Breast epithelium (tissue), 4 donors: ENCODE measurements at regions not wholly inside any gene's neighbourhood (a gene's known extent, or its start where the extent isn't known, plus 50 kb on each side); places are given as distances from the start of the nearest gene placed in this dataset.

Experiments used
- DNase-seq, 2 donors: peaks; one replicate each; pipeline ENCODE4 v3.0.0-alpha.2; 2019; ENCODE audit warnings: low spot score in 2 of 2
- H3K27ac ChIP-seq, 2 donors: fragments of 200-600 bp; sonication (generic) in 1 of 2; one replicate each; pipeline ENCODE4 v1.5.1; 2016 to 2019; ENCODE audit warnings: mild to moderate bottlenecking in 1 of 2
- H3K27me3 ChIP-seq, 2 donors: fragments of 200-600 bp; sonication (generic) in 1 of 2; one replicate each; pipeline versions ENCODE4 v1.5.1 to v1.6.0; 2017 to 2019; ENCODE audit warnings: control low read depth in 1 of 2, mild to moderate bottlenecking in 1 of 2
- H3K36me3 ChIP-seq: fragments of 200-600 bp; one replicate; pipeline ENCODE4 v1.5.1; 2019
- H3K4me1 ChIP-seq, 2 donors: fragments of 200-600 bp; sonication (generic); one replicate each; pipeline ENCODE4 v1.5.1; 2016 to 2019; ENCODE audit warnings: control low read depth in 1 of 2
- H3K4me3 ChIP-seq, 3 donors: fragments of 200-600 bp; sonication (generic); 1 replicate in 2 of 3; 2 replicates in 1 of 3; pipeline ENCODE4 v1.5.1; 2016 to 2019; ENCODE audit warnings: mild to moderate bottlenecking in 3 of 3, moderate library complexity in 2 of 3
- H3K9me3 ChIP-seq, 2 donors: fragments of 200-600 bp; sonication (generic) in 1 of 2; one replicate each; pipeline ENCODE4 v1.5.1; 2016 to 2019; ENCODE audit warnings: control low read depth in 1 of 2
- POLR2A ChIP-seq: fragments of 450-650 bp; IDR thresholded peaks from one replicate; pipeline ENCODE4 v1.6.1; 2016; ENCODE audit warnings: antibody characterized with exemption, mild to moderate bottlenecking, moderate library complexity
- POLR2AphosphoS5 ChIP-seq, 3 donors: sonication (generic); formaldehyde crosslinking; IDR thresholded peaks; one replicate each; pipeline ENCODE4 v1.6.1; 2017; ENCODE audit warnings: antibody characterized with exemption in 3 of 3
- intact Hi-C: fragments of 100-400 bp; cut with DNase I; formaldehyde crosslinking; loops from one replicate; pipeline ENCODE4 v1.15.1; 2023; ENCODE audit warnings: low total_unique reads
- TF ChIP-seq, protein P1 (sequence below), 3 donors: fragments of 450-650 bp; IDR thresholded peaks; one replicate each; pipeline ENCODE4 v1.5.1; 2016 to 2017; ENCODE audit warnings: antibody characterized with exemption in 3 of 3, mild to moderate bottlenecking in 3 of 3, moderate library complexity in 3 of 3

DNA sequence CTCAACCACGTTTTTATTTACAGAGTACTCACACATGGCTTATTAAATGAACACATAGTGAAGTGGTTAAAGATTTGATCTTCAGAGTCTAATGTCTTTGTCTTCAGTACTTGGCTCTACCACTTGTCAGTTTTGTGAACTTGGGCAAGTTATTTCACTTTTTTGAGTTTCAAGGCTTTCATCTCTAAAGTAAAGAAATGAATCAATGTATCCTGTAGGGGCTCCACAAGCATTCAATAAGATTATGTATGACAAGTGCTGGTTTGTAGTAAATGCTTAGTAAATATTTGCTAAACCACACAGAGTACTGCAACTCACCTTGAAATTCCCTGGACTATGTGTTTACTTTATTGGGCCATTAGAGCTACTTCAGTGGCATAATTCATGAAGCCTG lies 446.0 kb upstream of the GOT2 start:
- Histone ChIP-seq H3K36me3 (no peaks in the 10 kb centered on the region), H3K27me3 (no peaks in the 10 kb centered on the region), H3K4me3 (no peak overlapping the region), H3K27ac (no peak overlapping the region), H3K4me1 (no peaks in the 10 kb centered on the region), H3K9me3 (peaks cover 0 to 5% of the 10 kb centered on the region in 2 donors)
- intact Hi-C loops = no loop called here
- TF ChIP-seq, protein P1, sequence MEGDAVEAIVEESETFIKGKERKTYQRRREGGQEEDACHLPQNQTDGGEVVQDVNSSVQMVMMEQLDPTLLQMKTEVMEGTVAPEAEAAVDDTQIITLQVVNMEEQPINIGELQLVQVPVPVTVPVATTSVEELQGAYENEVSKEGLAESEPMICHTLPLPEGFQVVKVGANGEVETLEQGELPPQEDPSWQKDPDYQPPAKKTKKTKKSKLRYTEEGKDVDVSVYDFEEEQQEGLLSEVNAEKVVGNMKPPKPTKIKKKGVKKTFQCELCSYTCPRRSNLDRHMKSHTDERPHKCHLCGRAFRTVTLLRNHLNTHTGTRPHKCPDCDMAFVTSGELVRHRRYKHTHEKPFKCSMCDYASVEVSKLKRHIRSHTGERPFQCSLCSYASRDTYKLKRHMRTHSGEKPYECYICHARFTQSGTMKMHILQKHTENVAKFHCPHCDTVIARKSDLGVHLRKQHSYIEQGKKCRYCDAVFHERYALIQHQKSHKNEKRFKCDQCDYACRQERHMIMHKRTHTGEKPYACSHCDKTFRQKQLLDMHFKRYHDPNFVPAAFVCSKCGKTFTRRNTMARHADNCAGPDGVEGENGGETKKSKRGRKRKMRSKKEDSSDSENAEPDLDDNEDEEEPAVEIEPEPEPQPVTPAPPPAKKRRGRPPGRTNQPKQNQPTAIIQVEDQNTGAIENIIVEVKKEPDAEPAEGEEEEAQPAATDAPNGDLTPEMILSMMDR (IDR thresholded peaks at IDR 0.05) = no peak
- TF ChIP-seq POLR2A (no peak), POLR2AphosphoS5 (IDR thresholded peaks at IDR 0.05) (no peak)
- DNase-seq = no peak

DNA sequence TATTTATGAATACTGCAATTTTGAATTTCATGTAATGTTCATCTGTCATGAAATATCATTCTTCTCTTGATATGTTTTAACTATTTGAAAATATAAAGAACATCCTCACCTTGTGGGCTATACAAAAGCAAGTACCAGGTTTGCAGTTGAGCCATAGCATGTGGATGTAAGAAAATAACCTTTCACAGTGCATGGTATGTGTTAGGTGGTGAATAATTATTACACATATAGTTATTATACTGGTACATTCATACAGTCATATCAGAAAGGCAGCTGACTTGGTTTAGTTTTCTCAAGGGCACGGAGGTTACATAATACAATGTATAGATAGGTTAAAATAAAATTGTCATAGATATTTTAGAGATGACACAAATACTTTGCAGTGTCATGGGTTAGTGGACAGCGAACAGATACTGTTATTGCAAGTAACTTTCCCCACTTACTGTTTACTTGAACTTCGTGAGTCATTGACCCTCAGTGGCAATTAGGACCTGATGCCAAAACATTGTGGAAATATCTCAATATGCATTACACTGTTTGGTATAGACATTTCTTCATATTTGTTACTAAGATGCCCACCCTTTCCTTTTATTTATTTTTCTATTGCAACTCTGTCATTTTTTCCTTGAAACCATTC lies 445.4 kb upstream of the GOT2 start:
- Histone ChIP-seq H3K36me3 (no peaks in the 10 kb centered on the region), H3K27ac (no peak overlapping the region), H3K27me3 (no peaks in the 10 kb centered on the region), H3K4me3 (no peak overlapping the region), H3K9me3 (peaks cover 0 to under 1% of the 10 kb centered on the region in 2 donors), H3K4me1 (no peaks in the 10 kb centered on the region)
- TF ChIP-seq, protein P1 (IDR thresholded peaks at IDR 0.05) = no peak
- TF ChIP-seq POLR2AphosphoS5 (IDR thresholded peaks at IDR 0.05) (no peak), POLR2A (no peak)
- intact Hi-C loops = no loop called here
- DNase-seq = no peak

DNA sequence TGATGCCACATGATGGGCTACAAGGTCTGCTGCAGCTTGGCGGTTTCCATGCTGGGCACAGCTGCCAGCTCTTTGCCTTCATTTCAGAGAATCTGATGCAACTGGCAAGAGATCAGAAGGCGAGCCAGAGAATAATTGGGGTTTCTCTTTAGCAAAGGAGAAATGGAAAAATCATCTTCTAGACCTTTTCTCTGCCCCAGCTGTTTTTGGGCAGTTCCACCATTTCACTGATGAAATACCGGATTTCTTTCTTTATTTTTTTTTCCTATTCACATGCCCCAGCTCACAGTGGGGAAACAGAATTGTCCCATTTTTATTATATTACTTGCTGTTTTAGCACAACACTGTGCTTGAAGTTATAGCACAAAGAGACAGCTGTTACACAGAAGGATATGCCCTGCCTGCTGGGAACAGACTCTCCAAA lies 439.3 kb upstream of the GOT2 start:
- Histone ChIP-seq H3K4me1 (no peaks in the 10 kb centered on the region), H3K4me3 (no peak overlapping the region), H3K27me3 (no peaks in the 10 kb centered on the region), H3K27ac (no peak overlapping the region), H3K9me3 (no peaks in the 10 kb centered on the region), H3K36me3 (no peaks in the 10 kb centered on the region)
- TF ChIP-seq POLR2A (no peak), POLR2AphosphoS5 (IDR thresholded peaks at IDR 0.05) (no peak)
- TF ChIP-seq, protein P1 (IDR thresholded peaks at IDR 0.05) = no peak
- intact Hi-C loops = no loop called here
- DNase-seq = peak in 1 of 2 donors; percentile 24

GRCh38 chr16:59170099-59170712 lies 436.1 kb upstream of the GOT2 start:
- no peak for DNase-seq
- Histone ChIP-seq H3K27ac (no peak overlapping the region), H3K9me3 (no peaks in the 10 kb centered on the region), H3K4me1 (no peaks in the 10 kb centered on the region), H3K4me3 (no peak overlapping the region), H3K27me3 (no peaks in the 10 kb centered on the region), H3K36me3 (no peaks in the 10 kb centered on the region)
- TF ChIP-seq, protein P1 (IDR thresholded peaks at IDR 0.05) = no peak
- TF ChIP-seq POLR2A = no peak
- no peak for TF ChIP-seq POLR2AphosphoS5 (IDR thresholded peaks at IDR 0.05)
- intact Hi-C loops = no loop called here

- Histone ChIP-seq H3K27ac (no peak overlapping the region), H3K36me3 (no peaks in the 10 kb centered on the region), H3K9me3 (no peaks in the 10 kb centered on the region), H3K4me3 (no peak overlapping the region), H3K27me3 (no peaks in the 10 kb centered on the region), H3K4me1 (no peaks in the 10 kb centered on the region)
- no peak for DNase-seq
- TF ChIP-seq POLR2A (no peak), POLR2AphosphoS5 (IDR thresholded peaks at IDR 0.05) (no peak)
- TF ChIP-seq, protein P1 (IDR thresholded peaks at IDR 0.05) = no peak
- intact Hi-C loops = no loop called here
Observed at GRCh38 chr16:59169168-59169567, 435.1 kb upstream of the GOT2 start.
